ENCODE measurements at regions not wholly inside any gene's neighbourhood (a gene's known extent, or its start where the extent isn't known, plus 50 kb on each side); places are given as distances from the start of the nearest gene placed in this dataset.
"Not testable (repeated sequence)": the region's sequence is repeated elsewhere in the genome, so short reads cannot be mapped to it uniquely, and the experiment has no call there.

GRCh38 chr9:33734247-33734940, 61.0 kb upstream of the PRSS3 start:
- TF ChIP-seq CTCF (conservative IDR thresholded peaks at IDR 0.05; ENCODE audit: low read depth, low read length), result not testable (repeated sequence)
- TF ChIP-seq, protein P1, sequence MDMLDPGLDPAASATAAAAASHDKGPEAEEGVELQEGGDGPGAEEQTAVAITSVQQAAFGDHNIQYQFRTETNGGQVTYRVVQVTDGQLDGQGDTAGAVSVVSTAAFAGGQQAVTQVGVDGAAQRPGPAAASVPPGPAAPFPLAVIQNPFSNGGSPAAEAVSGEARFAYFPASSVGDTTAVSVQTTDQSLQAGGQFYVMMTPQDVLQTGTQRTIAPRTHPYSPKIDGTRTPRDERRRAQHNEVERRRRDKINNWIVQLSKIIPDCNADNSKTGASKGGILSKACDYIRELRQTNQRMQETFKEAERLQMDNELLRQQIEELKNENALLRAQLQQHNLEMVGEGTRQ (IDR thresholded peaks at IDR 0.05; ENCODE audit: low read depth, low read length), result not testable (repeated sequence)

Data from IMR-90 (cell line).